ENCODE measurements at regions not wholly inside any gene's neighbourhood (a gene's known extent, or its start where the extent isn't known, plus 50 kb on each side); places are given as distances from the start of the nearest gene placed in this dataset.
A peak's percentile ranks its signal among the peaks of the same experiment; 100 is the strongest.
"Not testable (repeated sequence)": the region's sequence is repeated elsewhere in the genome, so short reads cannot be mapped to it uniquely, and the experiment has no call there.

DNA sequence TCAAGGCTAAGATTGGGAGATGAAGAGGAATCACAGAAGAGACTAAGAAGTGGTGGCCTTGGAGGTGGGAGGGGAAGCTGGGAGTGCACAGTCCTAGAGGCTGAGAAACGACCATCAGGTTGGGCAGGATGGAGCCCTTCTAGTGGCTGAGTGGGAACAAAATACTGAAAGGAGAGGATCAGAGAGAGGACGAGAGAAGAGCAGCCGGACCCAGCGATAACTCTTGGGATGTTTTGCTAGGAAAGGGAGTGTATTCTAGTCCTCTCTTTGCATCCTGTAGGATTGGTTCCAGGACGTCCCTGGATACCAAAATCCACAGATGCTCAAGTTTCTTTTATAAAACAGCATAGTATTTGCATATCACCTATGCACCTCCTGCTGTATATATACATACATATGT lies 143.8 kb downstream of the CRLF3 start:
- not testable (repeated sequence) for DNase-seq

DNA sequence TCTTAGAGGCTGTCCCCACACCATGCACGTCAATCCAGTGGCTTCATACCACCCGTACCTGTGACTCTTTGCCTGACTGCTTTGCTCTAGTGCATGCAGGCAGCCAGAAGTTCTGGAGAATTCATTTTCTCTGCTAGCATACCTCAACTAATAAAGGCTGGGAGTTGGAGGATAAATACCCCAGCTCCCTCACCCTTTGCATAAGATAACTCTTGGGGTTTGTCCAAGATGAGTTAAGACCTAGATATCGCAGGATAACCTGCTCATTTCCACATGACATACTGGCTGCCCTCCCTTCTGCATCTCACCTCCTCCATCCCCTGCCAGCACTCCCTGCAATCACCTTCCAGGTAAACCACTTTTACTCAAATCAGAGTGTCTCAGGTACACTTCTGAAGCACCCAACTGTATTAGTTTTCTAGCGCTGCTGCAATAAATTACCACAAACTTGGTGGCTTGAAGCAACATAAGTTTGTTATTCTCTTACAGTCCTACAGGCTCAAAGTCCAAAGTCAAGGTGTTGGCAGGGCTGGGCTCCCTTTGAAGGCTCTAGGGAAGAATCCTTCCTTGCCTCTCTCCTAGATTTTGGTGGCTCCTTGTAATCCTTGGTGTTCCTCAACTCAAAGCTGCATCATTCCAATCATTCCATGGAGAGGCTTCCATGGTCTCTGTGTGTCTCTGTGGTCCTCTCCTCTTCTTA lies 146.8 kb downstream of the CRLF3 start:
- no peak for DNase-seq

DNA sequence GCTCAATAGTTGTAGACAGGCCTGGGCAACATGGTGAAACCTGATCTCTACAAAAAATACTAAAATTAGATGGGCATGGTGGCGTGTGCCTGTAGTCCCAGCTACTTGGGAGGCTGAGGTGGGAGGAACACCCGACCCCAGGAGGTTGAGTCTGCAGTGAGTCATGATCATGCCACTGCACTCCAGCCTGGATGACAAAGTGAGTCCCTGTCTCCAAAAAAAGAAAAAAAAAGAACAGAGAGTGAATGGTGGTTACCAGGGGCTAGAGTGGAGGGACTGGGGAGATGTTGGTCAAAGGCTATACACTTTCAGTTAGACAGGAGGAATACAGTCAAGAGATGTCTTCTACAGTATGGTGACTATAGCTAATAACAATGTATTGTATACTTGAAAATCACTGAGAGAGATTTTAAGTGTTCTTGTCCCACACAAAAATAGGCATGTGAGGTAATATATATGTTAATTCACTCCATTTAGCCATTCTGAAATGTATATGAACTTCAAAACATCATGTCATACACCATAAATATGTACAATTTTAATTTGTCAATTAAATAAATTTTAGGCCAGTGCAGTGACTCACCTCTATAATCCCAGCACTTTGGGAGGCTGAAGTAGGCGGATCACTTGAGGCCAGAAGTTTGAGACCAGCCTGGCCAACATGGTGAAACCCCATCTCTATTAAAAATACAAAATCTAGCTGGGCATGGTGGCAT lies 148.6 kb downstream of the CRLF3 start:
- not testable (repeated sequence) for DNase-seq

DNA sequence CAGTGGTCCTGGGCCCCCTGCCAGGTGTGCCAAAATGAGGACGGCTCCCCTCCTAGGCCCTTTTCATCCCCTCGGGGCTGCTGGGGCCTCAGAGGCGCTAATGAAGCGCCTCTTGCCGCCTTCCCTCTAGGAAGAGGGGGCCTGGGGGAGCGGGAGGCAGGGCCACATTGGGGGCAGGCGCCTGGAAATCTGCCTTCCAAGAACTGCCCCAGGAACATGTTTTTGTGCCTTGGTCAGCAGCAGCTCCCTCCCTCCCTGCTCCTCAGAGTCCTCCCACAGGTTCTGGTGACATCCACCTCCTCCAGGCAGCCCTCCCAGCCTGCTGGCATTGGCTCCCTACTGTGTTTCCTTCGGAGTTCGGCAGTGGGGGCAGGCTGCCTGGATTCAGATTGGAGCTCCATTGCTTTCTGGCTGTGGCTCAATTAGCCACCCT lies 155.3 kb downstream of the CRLF3 start:
- not testable (repeated sequence) for DNase-seq

DNA sequence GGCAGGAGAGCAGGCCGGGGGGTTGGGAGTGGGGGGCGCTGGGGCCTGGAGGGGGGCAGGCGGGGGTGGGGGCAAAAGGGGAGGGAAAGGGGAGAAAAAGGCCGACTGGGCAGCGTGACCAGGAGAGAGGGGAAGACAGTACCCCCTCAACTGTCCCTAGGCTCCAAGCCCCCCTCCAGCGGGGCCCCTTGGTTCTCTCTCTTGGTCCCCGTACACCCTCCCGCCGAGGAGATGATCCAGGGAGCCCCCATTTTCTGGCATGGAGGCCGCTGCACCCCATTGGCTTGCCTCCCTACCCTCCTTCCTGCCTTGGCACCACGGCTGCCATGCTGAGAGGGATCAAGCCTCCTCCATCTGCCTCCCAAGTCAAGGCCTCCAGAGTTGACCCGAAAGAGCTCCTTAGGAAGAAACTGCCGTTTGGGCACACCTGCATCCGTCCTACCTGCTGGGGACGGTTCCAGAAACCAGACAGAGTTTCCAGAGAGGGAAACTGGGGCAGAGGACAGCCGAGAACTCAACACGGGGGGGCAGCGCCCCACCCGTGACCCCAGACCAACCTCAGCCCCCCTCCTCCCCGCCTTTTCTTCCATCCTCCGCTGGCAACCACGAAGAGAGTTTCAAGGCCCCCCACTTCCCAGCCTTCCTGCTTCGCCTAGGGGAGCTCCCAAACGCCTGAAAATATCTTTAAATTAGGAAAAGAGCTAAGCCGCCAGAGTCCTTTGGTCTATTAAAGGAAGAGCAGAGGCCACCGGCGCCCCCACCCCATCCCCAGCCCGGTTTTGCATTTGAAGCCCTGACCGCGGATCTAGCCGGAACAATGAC lies 155.9 kb downstream of the CRLF3 start:
- DNase-seq = not testable (repeated sequence)

DNA sequence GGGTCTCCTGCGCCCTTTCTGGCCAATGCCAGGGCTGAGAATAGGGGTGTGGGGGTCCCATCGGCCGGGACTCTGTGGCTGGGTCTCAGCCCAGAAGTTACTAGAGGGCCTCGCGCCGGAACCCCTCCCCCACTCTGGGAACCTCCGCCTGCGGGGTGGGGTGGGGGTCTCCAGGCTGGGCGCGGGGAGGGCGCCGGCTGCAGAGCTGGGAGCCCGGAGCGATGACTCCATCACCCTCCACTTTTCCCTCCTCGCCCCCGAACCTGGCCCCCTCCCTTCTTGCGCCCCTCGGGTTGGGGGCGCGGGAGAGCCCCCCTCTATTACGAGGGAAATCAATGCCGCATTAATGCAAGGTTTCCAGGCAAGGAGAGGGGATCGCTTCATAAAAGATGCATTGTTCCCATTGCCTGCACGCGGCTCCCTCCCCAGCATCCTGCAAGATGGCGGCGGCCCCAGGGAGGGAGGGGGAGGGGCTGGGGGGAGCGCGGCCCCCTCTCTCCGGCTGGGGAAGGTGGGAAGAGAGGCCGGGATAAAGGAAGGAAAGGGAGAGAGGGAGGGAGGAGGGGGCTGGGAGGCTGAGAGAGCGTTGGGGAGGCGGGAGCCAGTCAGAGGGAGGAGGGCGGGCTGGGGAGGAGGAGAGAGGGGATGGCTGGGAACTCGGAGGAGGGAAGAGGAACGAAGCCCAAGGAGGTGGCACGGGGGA lies 156.7 kb downstream of the CRLF3 start:
- DNase-seq = peak; percentile 51

DNA sequence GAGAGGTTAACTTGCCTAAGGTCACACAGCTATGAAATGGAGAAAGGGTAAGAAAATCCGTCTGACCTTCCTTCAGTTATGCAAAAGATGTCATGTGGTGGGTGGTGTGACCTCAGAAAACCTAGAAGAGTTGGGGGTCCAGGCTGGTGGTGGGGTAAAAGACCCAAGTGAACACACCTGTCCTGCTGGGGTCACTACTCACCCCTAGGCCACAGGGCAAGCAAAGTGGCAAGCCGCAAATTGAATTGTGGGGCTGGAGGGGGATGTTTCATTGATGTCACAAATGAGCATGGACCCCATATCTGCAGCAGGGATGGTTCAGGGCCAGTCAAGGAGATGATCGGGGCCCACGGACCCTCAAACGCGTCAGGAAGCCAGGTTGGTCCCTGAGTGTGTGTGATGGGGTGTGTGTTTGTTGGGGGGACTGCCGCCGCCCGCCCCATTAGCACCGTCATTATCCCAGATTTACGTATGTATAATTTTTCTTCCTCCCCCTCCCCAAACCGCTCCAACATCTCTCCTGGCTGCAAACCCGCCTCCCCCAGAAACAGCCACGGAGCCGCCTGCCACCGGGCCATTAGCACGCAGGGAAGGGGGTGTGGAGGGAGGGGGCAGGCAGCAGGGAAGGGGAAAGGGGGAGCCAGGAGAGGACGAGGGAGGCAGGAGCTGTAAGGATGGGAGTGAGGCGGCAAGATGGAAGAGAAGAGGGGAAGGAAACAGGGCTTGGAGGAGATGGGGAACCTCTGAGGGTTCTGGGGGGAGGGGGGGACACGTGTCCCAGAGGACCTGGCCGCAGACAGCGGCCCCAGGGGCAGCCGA lies 157.4 kb downstream of the CRLF3 start:
- DNase-seq = not testable (repeated sequence)

DNA sequence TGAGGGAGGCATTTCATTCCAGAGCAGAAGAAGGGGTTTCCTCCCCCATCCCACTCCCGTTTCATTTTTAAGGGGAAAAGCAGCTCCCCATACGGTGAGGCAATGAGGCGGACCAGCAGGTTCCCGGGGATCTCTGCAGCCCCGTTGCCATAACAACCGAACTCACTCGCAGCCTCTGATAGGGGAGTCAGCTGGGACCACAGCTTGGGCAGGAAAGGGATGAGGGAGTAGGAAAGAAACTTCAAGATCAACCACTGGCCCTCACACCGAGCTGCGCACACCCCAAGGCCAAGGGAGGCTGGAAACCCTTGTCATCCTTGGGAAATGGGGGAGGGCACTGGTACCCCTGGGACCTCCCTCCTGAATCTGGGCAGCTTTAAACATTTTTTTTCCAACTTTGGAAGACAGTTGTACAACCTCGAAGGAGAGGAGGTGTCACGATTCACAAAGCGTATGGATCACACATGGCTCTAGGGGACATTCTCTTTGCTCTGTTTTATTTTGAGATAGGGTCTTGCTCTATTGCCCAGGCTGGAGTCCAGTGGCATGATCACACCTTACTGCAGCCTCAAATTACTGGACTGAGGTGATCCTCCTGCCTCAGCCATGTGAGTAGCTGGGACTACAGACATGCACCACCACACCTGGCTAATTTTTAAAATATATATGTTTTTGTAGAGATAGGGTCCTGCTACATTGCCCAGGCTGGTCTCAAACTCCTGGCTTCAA lies 160.6 kb downstream of the CRLF3 start:
- peak; percentile 1 for DNase-seq

DNA sequence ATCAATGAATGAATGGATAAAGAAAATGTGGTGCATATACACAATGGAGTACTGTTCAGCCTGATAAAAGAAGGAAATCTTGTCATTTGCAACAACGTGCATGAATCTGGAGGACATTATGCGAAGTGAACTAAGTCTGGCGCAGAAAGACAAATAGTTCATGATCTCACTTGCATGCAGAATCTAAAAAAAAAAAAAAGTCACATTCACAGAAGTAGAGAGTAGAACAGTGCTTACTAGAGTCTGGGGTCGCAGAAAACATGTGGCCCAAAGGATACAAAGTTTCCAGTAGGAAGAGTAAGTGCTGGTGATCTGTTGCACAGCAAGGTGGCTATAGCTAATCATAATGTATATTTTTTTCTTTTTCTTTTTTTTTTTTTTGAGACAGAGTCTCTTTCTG lies 167.3 kb downstream of the CRLF3 start:
- DNase-seq = not testable (repeated sequence)

DNA sequence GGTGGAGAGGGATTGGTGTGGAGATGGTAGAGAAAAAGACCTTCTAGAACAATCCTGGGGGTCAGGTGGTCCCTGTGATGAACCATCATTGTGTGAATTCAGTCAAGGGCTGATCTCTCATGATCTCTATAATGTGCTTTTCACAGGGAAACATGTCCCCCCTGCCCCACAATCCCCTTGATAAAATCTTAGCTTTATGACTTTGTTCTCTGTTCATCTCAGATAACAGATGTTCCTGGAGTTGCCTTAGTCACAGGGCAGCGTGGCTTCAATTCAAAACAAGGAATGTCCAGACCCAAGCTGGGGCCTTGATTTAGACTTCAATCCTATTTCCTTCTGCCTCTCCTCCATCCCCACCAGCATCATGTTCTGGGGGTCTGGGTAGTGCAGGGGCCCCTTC lies 171.5 kb downstream of the CRLF3 start:
- not testable (repeated sequence) for DNase-seq

DNA sequence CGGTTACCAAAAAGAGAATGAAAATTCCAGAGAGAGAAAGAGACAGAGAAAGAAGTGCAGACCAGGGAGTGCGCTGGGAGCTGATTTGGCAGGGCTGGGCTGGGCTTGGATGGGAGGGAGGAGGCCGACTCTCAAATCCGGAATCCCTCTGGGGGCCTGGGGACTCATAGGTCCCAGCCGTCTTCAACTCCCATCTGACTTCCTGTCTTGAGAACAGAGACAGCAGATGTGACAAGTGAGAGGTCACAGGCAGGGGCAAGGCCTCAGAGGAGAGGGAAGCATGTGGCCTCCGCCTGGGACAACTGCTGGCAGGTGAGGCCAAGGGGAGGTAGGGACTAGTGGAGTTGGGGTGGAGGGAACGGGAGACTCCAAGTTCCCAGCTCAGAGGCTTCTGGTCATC lies 172.9 kb downstream of the GOSR1 start:
- not testable (repeated sequence) for DNase-seq

DNA sequence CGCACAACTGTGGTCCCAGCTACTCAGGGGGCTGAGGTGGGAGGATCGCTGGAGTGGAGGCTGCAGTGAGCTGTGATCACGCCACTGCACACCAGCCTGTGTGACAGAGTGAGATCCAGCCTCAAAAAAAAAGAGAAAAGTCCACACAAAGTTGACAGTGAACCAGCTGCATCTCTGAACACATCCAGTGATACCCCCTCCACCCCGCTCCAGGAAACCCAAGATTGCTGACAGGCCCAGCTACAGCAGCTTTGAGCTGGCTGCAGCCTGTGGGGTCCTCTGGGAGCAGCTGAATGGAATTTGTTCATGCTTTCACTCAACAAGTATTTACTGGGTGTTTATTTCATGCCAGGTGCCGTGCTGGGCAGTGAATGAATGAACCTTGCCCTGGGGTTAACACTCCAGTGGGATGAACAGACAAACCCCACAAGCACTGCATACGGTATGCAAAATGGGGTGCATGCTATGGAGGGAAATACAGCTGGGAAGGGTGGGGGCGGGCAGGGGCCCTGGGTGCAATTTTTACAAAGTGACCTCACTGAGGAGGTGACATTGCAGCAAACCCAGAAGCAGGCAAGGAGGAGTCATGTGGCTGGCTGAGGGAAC lies 170.9 kb downstream of the GOSR1 start:
- DNase-seq = not testable (repeated sequence)

DNA sequence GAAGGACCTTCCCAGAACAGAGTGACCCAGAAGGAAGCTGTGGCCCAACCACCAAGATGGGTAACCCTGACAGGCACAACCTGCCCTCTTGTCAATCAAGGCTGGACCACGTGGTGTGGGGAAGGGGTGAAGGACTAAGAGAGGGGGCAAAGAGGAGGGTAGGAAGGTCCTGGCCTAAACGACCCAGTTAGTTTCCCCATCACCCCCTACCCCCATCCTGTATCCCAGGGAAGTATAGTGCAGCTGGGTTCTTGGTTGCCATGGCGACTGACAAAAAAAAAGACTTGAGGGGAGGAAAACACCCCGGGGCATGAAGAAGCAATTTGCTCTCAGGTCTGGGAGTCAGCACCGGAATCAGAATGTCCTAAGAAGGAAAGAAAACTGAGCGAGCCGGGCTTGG lies 168.7 kb downstream of the GOSR1 start:
- not testable (repeated sequence) for DNase-seq

DNA sequence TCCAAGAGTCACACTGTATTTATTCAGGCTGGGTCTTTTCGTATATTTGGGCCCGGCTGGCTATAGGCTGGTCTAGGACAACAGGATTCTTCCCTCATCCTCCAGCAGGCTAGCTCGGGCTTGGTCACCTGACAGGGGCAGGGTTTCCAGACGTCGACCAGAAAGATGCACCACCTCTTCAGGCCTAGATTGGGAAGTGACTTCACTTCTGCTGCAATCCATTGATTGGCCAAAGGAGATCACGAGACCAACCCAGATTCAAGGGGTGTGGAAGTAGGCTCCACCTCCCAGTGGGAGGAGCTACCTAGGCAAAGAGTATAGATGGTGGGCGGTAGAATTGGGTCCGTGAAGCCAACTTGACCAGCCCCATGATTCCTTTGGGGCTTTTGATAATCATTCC lies 167.5 kb downstream of the GOSR1 start:
- DNase-seq = not testable (repeated sequence)

DNA sequence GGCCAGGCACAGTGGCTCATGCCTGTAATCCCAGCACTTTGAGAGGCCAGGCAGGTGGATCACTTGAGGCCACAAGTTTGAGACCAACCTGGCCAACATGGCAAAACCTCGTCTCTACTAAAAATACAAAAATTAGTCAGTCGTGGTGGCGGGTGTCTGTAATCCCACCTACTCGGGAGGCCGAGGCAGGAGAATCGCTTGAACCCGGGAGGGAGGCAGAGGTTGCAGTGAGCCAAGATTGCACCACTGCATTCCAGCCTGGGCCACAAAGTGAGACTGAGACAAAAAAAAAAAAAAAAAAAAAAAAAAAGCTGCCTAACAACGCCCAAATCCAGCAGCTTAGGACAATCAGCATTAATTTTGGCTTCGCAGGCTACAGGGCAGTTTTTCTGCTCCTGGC lies 167.1 kb downstream of the GOSR1 start:
- not testable (repeated sequence) for DNase-seq

DNA sequence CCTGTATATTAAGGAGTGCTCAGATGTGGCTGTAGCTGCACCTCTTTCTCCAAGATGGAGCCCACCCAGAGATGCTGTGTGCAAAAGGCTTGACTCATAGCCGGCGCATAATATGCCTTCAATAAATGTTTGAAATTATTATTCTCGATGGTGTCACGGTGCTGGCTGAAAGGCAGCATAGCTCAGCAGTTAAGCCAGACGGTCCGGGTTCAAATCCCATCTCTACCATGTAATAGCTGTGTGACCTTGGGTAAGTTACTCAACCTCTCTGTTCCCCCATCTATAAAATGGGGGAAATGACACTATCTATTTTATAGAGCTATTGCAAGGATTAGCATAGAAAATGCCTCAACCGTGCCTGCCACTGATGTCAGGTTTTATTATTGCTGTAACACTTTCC lies 164.2 kb downstream of the GOSR1 start:
- not testable (repeated sequence) for DNase-seq

DNA sequence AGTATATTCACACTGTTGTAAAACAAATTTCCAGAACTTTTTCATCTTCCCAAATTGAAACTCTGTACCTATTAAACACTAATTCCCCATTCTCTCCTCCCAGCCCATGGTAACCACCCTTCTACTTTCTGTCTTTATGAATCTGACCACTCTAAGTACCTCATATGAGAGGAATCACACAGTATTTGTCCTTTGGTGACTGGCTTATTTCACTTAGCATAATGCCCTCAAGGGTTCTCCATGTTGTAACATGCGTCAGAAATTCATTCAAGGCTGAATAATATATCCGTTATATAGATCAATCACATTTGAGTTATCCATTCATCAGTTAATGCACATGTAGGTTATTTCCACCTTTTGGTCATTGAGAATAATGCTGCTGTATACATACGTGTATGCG lies 162.2 kb downstream of the GOSR1 start:
- DNase-seq = not testable (repeated sequence)

DNA sequence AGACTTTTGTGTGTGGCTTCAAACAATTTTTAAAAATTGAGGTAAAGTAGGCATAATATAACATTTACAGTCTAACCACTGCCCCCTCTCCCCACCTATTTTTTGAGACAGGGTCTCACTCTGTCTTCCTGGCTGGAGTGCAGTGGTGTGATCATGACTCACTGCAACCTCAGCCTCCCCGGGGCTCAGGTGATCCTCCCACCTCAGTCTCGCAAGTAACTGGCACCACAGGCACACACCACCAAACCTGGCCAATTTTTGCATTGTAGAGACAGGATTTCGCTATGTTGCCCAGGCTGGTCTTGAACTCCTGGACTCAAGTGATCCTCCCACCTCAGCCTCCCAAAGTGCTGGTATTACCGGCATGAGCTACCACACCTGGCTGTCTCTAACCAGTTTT lies 161.8 kb downstream of the GOSR1 start:
- DNase-seq = not testable (repeated sequence)

DNA sequence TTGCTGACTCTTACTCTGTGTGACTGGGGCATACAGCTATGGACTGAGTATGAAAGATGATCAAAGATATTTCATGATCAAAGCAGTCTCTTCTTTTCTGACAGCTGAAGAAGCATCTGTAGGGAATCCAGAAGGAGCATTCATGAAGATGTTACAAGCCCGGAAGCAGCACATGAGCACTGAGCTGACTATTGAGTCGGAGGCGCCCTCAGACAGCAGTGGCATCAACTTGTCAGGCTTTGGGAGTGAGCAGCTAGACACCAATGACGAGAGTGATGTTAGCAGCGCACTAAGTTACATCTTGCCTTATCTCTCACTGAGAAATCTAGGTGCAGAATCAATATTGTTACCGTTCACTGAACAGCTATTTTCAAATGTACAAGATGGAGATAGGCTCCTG lies 154.4 kb downstream of the GOSR1 start:
- not testable (repeated sequence) for DNase-seq

DNA sequence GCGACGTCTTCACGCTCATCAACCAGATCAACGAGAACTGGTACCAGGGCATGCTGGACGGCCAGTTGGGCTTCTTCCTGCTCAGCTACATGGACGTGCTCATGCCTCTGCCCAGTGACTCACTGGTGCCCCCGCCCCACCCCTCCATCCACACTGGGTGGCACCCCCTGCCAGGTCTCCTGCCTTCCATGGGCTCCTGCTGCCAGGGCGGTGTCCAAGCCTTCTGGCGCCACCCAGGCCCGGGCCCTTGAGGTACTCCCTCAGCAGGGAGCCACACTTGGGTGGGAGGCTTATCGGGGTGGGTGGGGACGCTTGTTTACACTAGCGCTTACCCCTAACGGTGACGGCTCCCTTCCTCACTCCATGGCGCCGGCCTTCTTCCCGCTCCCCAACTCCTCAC lies 148.2 kb downstream of the GOSR1 start:
- not testable (repeated sequence) for DNase-seq

DNA sequence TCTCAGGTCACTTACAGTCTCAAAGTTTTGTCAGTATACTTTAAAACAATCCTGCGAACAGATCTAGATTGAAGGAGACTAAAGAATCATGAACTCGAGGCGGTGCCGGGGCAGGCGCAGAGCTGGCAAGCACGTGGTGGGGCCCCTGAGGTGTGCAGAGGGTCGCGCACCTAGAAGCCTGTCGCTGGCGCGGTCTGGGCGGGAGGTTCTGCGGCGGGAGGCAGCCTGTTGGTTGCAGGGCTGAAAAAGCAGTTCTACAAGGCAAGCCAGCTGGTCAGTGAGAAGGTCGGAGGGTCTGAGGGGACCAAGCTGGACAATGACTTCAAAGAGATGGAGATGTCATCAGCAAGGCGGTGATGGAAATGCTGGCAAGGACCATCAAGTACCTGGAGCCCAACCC lies 147.0 kb downstream of the GOSR1 start:
- DNase-seq = not testable (repeated sequence)

Data from DMS79 treated with DMSO at 0.1 percent for 48 hours (cell line).